NCI-H1105 (cell line): ENCODE measurements at regions not wholly inside any gene's neighbourhood (a gene's known extent, or its start where the extent isn't known, plus 50 kb on each side); places are given as distances from the start of the nearest gene placed in this dataset.
"Not testable (repeated sequence)": the region's sequence is repeated elsewhere in the genome, so short reads cannot be mapped to it uniquely, and the experiment has no call there.

Experiments used
- DNase-seq: peaks from one replicate; lab custom pipeline; 2025; lab: John Stamatoyannopoulos, UW

GRCh38 chr4:23084559-23085248 lies 392.0 kb downstream of the GBA3 start:
- DNase-seq = no peak

GRCh38 chr4:23083391-23083790 lies 390.7 kb downstream of the GBA3 start:
- no peak for DNase-seq

- not testable (repeated sequence) for DNase-seq
These were observed 387.4 kb downstream of the GBA3 start for GRCh38 chr4:23080171-23080570.

GRCh38 chr4:23070848-23071570 lies 378.3 kb downstream of the GBA3 start:
- DNase-seq = no peak

GRCh38 chr4:23068756-23069155 lies 376.0 kb downstream of the GBA3 start:
- DNase-seq = no peak

- DNase-seq = no peak
These were observed 375.6 kb downstream of the GBA3 start for GRCh38 chr4:23068287-23068686.

- no peak for DNase-seq
These were observed 369.5 kb downstream of the GBA3 start for GRCh38 chr4:23062188-23062587.

GRCh38 chr4:23061431-23061830 lies 368.7 kb downstream of the GBA3 start:
- DNase-seq = no peak

- no peak for DNase-seq
These were observed 368.0 kb downstream of the GBA3 start for GRCh38 chr4:23060776-23061175.

- DNase-seq = no peak
These were observed 365.5 kb downstream of the GBA3 start for GRCh38 chr4:23058165-23058776.

- DNase-seq = no peak
These were observed 348.8 kb downstream of the GBA3 start for GRCh38 chr4:23041501-23041900.

GRCh38 chr4:23040539-23040938 lies 347.8 kb downstream of the GBA3 start:
- DNase-seq = no peak

GRCh38 chr4:23039818-23040217 lies 347.1 kb downstream of the GBA3 start:
- DNase-seq = no peak

GRCh38 chr4:23038626-23039491 lies 346.1 kb downstream of the GBA3 start:
- DNase-seq = no peak

GRCh38 chr4:23036921-23037495 lies 344.3 kb downstream of the GBA3 start:
- no peak for DNase-seq

GRCh38 chr4:23036503-23036902 lies 343.8 kb downstream of the GBA3 start:
- DNase-seq = no peak

- no peak for DNase-seq
These were observed 342.9 kb downstream of the GBA3 start for GRCh38 chr4:23035521-23036056.

GRCh38 chr4:23034731-23035130 lies 342.0 kb downstream of the GBA3 start:
- DNase-seq = no peak

GRCh38 chr4:23033796-23034195 lies 341.1 kb downstream of the GBA3 start:
- no peak for DNase-seq

GRCh38 chr4:23028875-23029274 lies 336.1 kb downstream of the GBA3 start:
- no peak for DNase-seq

GRCh38 chr4:23023666-23024065 lies 330.9 kb downstream of the GBA3 start:
- DNase-seq = no peak

GRCh38 chr4:23023121-23023520 lies 330.4 kb downstream of the GBA3 start:
- peak; percentile 33 for DNase-seq
